ENCODE measurements at regions not wholly inside any gene's neighbourhood (a gene's known extent, or its start where the extent isn't known, plus 50 kb on each side); places are given as distances from the start of the nearest gene placed in this dataset.

DNA sequence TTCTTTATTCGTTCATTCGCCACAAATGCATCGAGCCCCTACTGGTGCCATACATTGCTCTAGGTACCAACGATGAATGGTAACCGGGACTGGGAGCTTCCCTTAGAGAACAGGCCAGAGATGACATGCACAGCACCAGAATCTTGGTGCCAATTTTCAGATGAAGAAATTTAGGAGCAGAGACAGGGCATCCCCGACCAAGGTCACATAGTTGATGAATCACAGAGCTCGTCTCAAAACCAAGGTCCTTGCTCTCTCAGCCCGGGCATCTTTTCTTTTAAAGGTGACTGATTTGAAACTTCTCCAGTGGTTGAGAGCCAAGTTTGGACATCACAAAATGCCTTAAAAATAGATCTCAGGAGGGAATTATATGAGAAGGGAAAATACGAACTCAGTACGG lies 73.2 kb upstream of the C16orf82 start:
- TF ChIP-seq, protein P1, sequence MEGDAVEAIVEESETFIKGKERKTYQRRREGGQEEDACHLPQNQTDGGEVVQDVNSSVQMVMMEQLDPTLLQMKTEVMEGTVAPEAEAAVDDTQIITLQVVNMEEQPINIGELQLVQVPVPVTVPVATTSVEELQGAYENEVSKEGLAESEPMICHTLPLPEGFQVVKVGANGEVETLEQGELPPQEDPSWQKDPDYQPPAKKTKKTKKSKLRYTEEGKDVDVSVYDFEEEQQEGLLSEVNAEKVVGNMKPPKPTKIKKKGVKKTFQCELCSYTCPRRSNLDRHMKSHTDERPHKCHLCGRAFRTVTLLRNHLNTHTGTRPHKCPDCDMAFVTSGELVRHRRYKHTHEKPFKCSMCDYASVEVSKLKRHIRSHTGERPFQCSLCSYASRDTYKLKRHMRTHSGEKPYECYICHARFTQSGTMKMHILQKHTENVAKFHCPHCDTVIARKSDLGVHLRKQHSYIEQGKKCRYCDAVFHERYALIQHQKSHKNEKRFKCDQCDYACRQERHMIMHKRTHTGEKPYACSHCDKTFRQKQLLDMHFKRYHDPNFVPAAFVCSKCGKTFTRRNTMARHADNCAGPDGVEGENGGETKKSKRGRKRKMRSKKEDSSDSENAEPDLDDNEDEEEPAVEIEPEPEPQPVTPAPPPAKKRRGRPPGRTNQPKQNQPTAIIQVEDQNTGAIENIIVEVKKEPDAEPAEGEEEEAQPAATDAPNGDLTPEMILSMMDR (IDR thresholded peaks at IDR 0.05; ENCODE audit: low read length) = no peak
- TF ChIP-seq EZH2 (IDR thresholded peaks at IDR 0.05; ENCODE audit: borderline replicate concordance, low read length) = no peak
